Epidermal melanocyte (primary cell): ENCODE measurements at regions not wholly inside any gene's neighbourhood (a gene's known extent, or its start where the extent isn't known, plus 50 kb on each side); places are given as distances from the start of the nearest gene placed in this dataset.

Experiments used
- DNase-seq: peaks from one replicate; pipeline ENCODE4 v3.0.0; 2011; ENCODE audit warnings: low spot score; ENCODE audit not compliant: insufficient read length

GRCh38 chr12:105980533-105980932 is 158.2 kb downstream of the NUAK1 start:
- no peak for DNase-seq

GRCh38 chr12:105982022-105982421 is 156.7 kb downstream of the NUAK1 start:
- DNase-seq: no peak

GRCh38 chr12:105983622-105984320 is 155.0 kb downstream of the NUAK1 start:
- DNase-seq: peak; percentile 36

GRCh38 chr12:105985383-105985782 is 153.4 kb downstream of the NUAK1 start:
- DNase-seq: no peak

GRCh38 chr12:105986779-105987684 is 151.7 kb downstream of the NUAK1 start:
- no peak for DNase-seq

- no peak for DNase-seq
Measured at GRCh38 chr12:105987685-105988035, 151.1 kb downstream of the NUAK1 start.

- DNase-seq: no peak
Measured at GRCh38 chr12:105992849-105993740, 145.7 kb downstream of the NUAK1 start.

- DNase-seq: no peak
Measured at GRCh38 chr12:105993766-105994555, 144.8 kb downstream of the NUAK1 start.

- DNase-seq: peak; percentile 29
Measured at GRCh38 chr12:105995961-105996431, 142.8 kb downstream of the NUAK1 start.

- DNase-seq: no peak
Measured at GRCh38 chr12:105998561-105998960, 140.2 kb downstream of the NUAK1 start.

GRCh38 chr12:106000382-106001104 is 138.2 kb downstream of the NUAK1 start:
- DNase-seq: no peak

GRCh38 chr12:106001105-106001836 is 137.5 kb downstream of the NUAK1 start:
- no peak for DNase-seq

GRCh38 chr12:106001837-106002218 is 136.9 kb downstream of the NUAK1 start:
- DNase-seq: no peak

- DNase-seq: no peak
Measured at GRCh38 chr12:106003297-106003696, 135.5 kb downstream of the NUAK1 start.

GRCh38 chr12:106004289-106004688 is 134.5 kb downstream of the NUAK1 start:
- DNase-seq: no peak

GRCh38 chr12:106006382-106006781 is 132.4 kb downstream of the NUAK1 start:
- DNase-seq: no peak

- DNase-seq: no peak
Measured at GRCh38 chr12:106006940-106007339, 131.8 kb downstream of the NUAK1 start.

GRCh38 chr12:106010741-106011140 is 128.0 kb downstream of the NUAK1 start:
- DNase-seq: no peak
